Suppressor macrophage (primary cell): ENCODE measurements at regions not wholly inside any gene's neighbourhood (a gene's known extent, or its start where the extent isn't known, plus 50 kb on each side); places are given as distances from the start of the nearest gene placed in this dataset.

Experiments used
- DNase-seq, 4 experiments: peaks; one replicate each; pipeline ENCODE4 v3.0.0-alpha.2; 2020 to 2022

DNA sequence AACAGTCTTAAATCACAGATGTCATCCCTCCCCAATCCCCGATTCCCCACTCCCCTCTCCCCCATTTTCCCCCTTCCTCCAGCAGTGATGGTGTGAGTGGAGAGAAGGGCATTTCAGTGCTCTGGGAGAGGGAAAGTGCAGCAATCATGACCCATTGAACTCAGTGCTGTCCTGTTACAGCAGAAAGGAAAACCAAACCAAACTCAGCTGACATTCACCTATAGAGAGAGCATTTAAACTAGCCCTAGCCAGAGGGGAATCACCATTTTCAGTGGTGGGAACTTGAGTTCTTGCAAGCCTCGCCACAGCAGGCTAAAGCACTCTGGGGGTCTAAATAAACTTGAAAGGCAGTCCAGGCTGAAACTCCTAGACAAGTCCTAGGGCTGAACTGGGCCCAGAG is 129.9 kb upstream of the COL21A1 start:
- DNase-seq = no peak

DNA sequence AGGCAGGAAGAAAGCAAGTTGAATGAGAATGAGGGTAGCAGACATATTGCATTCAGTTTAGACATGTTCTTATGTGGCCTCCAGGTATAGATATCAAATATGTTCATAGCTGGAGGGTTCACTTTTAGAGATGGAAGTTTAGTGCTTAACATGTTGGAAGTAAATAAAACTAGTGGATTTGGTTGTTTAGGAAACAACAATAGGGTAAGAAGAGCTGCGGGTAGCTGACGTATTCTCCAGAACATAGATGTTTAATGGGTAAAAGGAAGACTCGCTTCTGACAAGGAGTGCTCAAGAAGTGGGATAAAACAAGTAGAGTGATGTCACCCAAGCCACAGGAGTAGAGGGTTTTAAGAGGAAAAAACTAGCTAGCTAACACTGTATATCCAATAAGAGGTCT is 128.4 kb upstream of the COL21A1 start:
- DNase-seq = no peak

DNA sequence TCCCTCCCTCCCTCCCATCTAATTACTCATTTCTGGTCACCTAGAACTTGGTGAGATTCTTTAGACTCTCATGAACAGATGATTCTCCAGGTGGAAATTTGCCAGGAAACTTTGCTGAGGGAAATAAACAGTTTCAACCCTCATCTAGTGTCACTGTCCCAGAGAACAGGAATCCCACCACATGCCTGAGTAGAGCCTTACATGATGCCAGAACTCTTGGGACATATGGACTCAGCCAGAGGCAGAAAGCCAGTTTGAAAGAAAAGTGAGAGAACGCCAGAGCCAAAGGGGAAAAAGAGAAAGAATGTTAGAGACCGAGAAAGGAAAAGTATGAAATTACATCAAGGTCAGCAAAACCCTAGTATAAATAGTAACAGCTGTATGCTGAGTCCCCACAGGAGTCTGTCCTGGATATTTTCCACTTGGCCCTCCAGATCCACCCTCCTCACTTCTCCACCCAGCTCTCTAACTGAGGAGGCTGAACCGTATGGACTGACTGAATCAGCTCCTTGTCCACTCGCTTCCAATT is 127.5 kb upstream of the COL21A1 start:
- no peak for DNase-seq

DNA sequence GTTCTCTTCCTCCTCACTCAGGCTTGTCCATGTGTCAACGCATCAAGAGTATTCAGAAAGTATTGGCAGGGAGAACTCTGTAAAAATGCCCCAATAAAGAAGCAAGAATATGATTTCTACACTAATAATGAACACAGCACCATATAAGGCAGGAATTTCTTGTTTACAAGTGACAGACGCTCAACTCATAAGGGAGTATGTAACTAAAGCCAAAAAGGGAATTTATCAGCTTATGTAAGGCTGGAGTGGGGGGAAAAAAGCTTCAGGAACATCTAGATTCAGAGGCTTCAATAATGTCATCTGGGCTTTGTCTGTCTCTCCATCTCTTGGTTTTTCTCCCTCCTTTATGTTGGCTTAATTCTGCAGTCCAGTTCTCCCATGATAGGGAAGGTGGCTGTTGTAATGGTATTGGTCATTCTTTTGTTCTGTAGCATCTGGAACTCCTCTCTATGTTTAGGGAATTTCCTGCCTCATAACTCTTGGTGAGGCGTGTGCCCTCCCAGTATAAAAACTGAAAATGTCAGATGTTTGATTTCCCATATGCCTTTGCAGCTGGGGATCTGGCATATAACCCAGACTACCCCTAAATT is 125.1 kb upstream of the COL21A1 start:
- DNase-seq = no peak

DNA sequence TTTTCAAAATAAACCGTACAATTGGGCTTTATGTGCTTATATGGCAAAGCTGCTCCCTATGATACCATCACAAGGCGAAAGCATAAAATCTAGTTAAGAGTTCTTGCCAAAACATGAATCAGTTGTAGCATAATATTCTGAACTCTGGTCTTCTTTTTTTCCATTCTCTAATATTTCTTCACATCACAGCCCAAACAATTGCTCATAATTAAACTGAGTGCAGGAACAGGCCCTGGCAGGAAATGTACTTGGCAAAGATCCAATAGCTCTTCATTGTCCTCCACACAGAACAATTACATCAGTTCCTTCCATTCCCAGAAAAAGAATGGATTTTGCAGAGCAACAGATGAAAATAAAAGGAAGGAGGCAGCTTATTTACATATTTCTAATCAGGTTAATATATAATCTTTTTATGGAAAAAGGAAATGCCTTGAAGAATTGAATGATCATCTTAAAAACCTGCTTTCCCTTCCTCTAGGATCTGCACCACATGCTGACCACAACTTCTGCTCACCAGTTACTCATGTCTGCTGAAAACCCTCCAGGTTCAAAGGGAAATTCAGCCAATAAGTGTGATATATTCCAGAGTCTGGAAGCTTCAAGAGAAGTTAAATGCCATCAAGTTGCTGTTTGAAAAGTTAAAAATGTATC is 123.3 kb upstream of the COL21A1 start:
- DNase-seq = peak; percentile 64 to 91 (median 80)

DNA sequence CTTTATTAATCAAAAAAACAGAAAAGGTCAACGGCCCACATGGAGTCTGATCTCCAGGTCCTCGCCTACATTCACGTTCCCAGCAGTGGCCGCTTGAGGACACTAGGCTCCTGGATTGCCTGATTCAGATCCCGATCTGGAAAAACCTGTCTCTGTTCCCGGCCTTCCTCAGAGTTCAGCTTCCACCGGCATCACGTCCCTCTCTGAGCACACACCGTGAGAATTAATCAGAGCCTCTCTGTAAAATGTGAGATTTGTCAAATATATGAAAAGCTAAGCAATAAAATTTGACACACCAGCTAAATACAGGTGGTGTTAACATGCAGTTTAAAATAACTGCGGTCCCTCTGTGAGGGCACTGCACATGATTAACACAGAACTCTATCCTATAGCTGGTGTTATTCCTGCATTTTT is 122.8 kb upstream of the COL21A1 start:
- DNase-seq = no peak

DNA sequence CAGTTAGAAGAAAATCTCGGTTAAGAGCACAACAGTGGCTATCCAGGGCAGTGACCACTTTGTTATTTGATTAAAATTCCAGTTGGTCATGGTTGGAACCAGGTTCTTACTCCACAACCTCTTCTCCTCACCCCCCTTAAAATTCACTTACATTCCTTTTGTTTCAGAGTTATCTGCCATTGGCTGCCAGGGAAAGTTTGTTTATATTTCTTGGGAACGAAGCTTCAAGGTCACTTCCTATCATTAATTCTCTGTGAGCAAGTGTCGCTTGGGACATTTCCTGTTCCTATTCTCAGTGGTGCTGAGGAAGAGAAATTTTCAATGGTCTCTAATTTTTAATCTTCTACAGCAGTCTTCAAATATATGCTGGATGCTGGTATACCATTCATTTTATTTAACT is 121.1 kb upstream of the COL21A1 start:
- DNase-seq = peak in 3 of 4 experiments; percentile 20 to 56 (median 37)

DNA sequence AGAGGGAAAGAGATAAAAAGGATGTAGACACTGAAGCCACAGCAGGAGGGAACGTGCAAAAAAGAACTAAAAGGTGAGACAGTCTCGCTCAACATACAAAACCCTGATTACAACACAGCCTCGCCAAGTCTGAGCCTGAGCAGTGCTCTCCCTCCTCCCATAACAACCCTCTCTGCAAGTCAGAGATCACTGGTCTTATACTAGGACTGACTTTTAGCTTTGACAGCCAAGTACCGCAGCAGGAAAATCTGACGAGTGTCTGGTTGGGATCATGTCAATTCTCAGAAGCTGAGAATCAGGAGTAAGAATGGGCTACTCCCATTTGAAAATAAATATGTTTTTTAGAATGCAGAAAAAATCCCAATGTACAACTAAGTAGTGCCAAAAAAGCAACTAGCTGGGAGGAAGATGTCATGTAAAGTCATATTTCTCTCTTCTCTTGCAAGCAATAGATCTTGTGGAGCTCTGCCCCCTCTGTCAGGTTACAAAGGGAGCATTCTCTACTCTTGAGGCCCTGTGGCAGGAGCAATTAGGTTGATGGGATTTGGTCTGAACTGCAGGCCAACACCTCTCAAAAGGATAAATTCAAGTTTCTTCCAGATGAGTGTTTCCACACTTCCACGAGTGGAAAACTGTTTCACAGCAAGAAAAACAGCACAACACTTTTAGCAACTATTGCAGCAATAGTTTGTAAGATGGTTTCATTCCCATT is 118.9 kb upstream of the COL21A1 start:
- no peak for DNase-seq

DNA sequence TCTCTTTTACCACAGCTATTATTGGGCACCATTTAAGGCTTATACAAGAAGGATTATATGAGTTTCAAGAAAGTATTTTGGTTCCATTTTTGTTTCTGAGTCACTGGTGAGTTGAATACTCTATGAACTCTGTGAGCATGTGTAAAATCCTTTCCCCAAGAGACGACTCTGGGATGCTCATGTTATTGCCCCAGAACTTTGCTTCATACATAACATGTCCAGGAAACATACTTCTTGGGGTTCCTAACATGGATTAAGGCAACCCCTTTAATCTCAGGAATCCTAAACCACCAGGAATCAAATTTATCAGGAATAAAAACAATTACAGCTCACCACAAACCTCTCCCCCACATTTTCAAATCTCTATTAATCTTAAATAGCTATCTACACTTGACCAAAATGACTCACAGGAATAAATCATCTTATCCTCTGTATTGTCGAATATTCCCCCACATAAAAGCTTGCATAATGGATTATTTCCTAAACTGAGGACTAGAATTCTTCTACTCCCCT is 117.5 kb upstream of the COL21A1 start:
- no peak for DNase-seq

DNA sequence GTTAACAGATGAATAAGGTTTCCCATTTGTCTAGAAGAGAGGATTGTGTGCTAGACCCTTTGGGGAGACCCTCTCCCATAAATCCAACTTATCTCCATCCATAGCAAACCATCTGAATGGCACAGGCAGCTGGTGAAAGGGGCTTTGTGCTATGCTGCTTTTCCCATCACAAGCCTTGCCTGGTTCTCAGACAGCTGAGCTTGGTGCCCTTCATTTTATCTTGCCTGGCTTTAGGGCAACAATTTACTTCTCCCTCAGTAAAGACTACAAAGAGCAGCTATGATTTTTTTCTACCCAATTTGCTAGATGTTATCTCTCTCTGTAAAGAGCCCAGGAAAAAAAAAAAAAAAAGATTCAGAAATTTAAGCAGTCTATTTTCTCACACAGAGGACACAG is 117.0 kb upstream of the COL21A1 start:
- no peak for DNase-seq

DNA sequence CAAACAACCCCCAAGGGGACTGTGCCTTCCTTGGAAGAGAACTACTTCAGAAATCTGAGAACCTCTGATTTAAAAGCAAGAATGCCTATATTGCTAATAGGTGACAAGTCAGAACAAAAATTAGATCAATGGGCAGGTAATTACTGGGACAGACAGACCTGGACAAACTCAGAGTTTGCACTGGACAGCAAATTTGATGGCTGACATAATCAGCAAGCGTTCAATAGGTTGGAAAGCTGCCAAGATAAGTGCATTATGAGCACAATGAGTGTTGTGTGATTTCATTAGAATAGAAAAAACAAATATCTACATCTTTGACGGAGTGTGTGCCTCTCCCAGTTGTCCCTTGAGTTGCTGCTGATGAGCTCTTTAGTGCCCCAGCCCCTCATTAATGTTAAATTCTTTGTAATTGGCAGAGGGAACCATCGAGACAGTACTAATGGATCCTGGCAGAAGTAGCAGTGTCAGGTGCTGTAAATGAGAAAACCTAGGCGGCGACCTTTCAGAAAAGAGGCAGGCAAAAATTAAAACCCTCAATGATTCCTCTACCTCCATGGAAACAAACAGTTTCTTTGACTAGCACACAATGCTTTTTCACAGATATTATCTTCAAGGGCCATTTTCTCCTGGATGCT is 116.5 kb upstream of the COL21A1 start:
- DNase-seq = no peak

DNA sequence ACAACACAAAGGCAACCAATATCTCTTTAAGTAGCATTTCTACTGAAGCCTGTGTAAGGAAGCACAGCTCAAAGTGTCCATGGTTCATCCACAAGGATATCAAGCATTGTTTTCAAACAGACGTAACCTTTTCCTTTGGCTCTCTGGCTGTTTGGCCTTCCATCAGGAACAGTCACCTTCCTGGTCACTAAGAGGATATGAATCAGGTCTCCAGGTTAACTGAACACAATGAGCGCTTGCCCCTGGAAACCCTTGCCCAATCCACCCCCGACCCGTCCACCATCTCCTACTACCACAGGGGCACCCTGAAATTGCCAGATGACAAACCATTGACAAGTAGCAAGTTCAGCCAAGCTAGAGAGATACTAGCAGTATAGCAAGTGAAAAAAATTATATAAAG is 114.4 kb upstream of the COL21A1 start:
- no peak for DNase-seq

DNA sequence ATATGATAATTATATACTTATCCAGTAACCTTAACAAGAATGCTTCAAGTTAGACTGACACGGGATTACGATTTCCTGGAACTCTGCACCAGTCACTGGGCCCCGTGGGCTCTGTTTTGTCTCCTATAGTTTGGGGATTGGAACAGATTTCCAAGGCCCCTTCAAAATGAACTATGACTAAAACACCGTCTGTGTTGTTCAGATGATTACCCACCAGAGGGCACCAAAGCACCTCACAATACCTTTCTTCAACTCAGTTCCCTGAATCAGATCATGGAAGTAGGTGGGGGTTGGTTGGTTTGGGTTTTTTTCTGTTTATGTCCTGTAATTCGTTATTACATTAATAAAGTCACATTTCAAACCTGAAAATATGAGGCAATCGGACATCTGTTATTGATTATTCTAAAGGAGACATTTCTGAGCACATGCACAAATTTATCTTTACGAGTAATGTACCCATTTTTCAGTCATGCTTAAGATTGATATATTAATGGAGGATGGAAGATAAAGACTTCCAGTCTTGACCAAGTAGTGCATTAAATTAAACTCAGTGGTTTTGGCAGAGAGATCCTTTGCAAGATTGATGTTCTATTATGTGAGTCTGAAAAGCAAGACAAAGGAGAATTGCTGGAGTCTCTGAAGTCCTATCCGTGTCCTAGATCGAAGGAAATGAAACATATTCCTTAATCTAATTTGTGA is 112.0 kb upstream of the COL21A1 start:
- peak; percentile 82 to 88 (median 85) for DNase-seq

DNA sequence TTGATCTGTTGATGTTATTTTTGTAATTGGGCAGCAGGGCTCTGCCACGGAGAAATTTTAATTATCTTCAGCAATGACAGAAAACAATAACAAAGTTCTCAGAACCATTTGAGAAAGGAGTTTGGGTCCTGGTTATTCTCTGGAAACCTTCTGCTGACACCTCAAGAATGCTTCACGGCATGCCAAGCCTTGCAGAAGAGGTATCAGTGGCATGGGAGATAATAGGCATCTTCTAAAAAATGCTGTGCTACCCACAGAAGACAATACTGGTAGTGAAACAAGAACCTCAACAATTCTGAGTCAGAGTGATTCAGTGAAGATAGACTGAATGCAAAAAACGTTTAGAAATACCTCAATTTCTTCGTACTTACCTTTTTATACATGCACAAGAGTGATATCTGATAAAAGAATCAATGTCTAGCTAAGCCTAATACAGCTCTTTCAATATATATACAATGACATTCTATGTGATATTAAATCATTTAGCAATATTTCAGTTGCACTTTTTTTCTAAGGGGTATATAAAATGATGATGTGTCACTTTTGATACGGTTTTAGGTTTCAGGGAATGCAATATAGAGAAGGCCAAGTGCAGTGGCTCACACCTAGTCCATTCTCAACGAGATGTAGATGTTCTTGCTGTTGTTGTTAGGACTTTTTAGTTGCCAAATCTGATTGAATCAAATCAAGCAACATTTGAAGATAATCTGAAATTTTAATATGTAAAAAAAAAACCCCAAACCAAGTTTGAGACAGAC is 110.4 kb upstream of the COL21A1 start:
- no peak for DNase-seq

DNA sequence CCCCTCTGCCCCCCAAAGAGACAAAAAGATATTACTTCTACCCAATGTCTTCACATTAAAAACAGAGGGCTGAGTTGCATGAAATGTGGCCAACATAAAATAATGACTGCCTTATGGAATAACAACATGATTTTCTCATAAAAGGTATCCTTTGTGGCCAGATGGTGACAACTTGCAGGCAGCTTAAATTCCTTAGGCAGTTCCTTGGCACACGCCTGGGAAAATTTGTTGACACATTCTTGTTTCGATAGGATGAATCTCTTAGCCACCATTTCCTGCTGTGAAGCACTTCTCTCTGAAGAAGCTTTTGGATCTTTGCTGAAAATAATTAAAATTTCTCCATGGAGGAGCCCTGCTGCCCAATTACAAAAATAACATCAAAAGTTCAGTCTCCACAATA is 109.0 kb upstream of the COL21A1 start:
- no peak for DNase-seq

DNA sequence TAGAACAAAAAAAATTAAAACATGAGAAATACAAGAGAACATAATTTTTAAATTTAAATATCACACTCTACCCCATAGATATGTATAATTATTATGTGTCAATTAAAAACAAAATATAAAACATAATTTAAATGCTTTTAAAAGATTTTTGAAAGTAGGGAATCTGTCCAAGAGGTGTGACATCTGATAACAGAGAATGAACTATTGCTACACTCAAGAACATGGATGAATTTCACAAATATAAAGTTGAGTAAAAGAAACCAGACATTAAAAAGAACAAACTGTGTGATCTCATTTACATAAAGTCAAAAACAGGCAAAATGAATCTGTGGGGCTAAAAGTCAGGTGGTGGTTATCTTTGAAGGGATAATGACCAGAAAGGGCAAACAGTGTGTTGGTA is 106.5 kb upstream of the COL21A1 start:
- DNase-seq = no peak

DNA sequence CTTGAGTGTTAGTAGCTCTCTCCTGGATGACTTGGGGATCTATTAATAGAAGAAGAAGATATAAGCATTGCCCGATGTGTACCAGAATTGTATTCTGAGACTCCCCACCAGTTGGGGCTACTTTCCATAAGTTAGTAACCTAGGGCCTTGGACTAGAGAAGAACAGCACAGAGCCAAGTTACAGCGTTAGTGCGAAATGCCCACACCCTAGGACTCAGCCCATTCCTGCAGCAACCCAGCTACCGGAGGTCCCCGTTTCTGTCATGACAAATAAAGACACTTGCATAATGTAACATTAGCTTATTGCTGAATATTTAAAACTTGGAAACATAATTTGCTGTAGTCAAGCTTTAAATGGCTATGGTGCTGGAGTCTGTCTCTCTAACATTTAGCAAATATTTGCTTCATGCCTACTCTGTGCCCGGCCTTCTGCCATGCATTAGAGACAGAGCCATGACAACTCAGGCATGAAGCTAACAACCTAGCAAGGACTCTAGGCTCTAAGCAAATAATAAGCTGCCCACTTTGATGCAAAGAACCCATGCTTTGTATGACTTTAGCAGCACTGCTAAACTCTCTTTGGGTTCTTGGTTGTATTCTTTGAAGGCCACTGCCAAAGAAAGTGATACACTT is 103.4 kb upstream of the COL21A1 start:
- no peak for DNase-seq

DNA sequence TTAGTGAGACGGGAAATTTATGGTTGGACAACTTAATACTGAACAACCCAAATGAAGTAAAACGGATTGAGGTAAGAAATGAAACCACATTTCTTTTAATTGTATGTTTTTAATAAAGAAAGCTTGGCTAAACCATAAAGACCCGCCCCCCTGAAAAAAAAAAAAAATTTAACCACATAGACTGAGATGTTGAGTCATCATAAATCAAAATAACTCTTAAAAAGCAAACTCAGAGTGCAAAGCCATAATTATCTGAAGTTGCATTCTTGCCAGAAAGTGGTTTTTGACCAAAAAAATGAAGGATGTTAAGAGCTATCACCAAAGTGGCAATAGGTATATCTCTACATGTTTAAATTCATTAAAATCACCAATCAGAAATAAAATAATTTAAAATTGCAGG is 101.8 kb upstream of the COL21A1 start:
- no peak for DNase-seq

DNA sequence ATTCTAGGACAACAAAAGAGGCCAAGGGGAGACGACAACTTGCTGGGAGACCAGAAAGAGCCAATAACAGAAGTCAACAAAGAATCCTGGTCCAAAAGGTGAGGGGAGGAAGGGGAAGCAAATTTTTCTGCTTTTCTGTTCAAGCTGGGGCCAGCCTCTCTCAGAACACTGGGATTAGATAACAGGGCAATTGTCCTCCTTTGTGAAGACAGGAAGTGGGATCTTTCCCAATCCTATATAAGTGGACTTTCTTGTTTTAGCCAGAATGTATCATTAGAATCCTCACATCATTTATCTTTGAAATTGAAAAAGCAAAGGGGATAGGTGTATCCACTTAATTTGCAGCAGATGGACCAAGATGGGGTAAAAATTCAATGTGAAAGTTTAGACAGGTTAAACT is 101.2 kb upstream of the COL21A1 start:
- DNase-seq = no peak

DNA sequence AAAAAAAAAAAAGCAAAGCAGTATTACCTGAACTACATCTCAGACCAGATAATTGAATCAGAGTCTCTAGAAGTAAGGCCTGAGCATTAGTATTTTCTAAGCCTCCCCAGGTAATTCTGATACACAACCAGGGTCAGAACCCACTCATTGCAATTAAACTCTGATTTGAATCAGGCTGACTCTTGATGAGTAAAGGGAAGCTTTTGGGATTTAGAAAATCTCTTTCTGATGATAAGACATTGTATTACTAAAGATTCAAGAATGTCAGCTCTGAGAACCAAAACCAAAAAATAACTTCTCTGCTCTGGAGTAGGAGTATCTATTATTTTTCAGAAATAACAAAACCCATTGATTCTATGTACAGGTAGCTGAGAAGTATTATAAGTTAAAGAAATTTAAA is 100.1 kb upstream of the COL21A1 start:
- DNase-seq = no peak

DNA sequence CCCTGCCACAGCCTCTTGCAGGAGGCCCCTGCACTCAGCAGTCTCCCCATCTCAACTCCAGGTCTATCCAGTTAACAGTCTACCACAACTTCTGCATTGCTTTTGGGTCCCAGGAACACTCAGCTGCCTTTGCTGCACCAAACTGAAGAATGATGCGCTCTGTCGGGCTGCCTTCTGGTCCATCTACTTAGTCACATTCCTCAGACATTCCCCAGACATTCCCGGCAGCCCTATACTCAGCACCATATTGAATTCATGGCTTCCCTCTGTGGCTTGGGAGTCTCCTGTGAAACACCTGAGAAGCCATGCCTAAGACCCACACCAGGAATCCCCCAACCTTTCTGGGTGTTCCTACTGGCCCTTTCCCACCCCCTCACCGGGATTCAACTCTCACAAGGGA is 99.6 kb upstream of the COL21A1 start:
- no peak for DNase-seq
